Coronary artery (tissue), 2 donors: ENCODE measurements at regions not wholly inside any gene's neighbourhood (a gene's known extent, or its start where the extent isn't known, plus 50 kb on each side); places are given as distances from the start of the nearest gene placed in this dataset.

Experiments used
- DNase-seq: peaks from one replicate; pipeline ENCODE4 v3.0.0-alpha.2; 2017; ENCODE audit warnings: low spot score
- H3K27ac ChIP-seq, 2 donors: fragments of 200-600 bp; sonication (generic); one replicate each; pipeline ENCODE4 v1.5.1; 2016 to 2019
- H3K4me3 ChIP-seq: fragments of 200-600 bp; sonication (generic); 2 replicates; pipeline ENCODE4 v1.5.1; 2016; ENCODE audit warnings: mild to moderate bottlenecking, moderate library complexity
- TF ChIP-seq, protein P1 (sequence below): fragments of 200-600 bp; sonication (generic); IDR thresholded peaks from one replicate; pipeline ENCODE4 v1.5.1; 2019; ENCODE audit warnings: antibody characterized with exemption

- Histone ChIP-seq H3K4me3 (no peak overlapping the region), H3K27ac (no peak overlapping the region)
- no peak for DNase-seq
- TF ChIP-seq, protein P1, sequence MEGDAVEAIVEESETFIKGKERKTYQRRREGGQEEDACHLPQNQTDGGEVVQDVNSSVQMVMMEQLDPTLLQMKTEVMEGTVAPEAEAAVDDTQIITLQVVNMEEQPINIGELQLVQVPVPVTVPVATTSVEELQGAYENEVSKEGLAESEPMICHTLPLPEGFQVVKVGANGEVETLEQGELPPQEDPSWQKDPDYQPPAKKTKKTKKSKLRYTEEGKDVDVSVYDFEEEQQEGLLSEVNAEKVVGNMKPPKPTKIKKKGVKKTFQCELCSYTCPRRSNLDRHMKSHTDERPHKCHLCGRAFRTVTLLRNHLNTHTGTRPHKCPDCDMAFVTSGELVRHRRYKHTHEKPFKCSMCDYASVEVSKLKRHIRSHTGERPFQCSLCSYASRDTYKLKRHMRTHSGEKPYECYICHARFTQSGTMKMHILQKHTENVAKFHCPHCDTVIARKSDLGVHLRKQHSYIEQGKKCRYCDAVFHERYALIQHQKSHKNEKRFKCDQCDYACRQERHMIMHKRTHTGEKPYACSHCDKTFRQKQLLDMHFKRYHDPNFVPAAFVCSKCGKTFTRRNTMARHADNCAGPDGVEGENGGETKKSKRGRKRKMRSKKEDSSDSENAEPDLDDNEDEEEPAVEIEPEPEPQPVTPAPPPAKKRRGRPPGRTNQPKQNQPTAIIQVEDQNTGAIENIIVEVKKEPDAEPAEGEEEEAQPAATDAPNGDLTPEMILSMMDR = no peak
Measured at GRCh38 chr15:93288728-93289294, 199.8 kb upstream of the RGMA start.

DNA sequence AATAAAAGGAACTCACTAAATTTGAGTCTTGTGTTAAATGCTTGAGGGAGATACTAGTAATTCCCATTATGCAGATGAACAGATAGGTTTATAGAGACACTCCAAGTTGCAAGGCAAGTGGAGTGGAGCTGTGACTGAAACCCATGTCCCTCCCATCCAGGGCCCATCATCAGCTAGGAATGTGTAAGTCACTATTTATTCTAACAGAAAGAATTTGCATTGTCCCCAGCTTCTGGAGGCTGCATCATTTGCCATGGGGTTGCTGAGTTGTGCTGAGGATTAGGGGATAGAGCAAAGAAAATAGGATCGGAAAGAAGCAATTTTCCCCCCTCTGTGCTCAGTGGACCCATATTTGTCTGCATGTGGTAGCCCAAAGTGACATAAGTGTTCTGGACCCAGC is 197.4 kb upstream of the RGMA start:
- DNase-seq = no peak
- Histone ChIP-seq H3K27ac (no peak overlapping the region), H3K4me3 (no peak overlapping the region)
- TF ChIP-seq, protein P1 = no peak

- TF ChIP-seq, protein P1 = no peak
- DNase-seq = no peak
- H3K27ac ChIP-seq = no peak overlapping the region
- H3K4me3 ChIP-seq = no peak overlapping the region
Measured at GRCh38 chr15:93283854-93284253, 194.8 kb upstream of the RGMA start.

GRCh38 chr15:93282808-93283207 is 193.8 kb upstream of the RGMA start:
- TF ChIP-seq, protein P1 = no peak
- Histone ChIP-seq H3K27ac (no peak overlapping the region), H3K4me3 (no peak overlapping the region)
- DNase-seq = no peak

GRCh38 chr15:93278783-93279182 is 189.8 kb upstream of the RGMA start:
- TF ChIP-seq, protein P1 = no peak
- H3K4me3 ChIP-seq = no peak overlapping the region
- no peak for DNase-seq
- H3K27ac ChIP-seq = no peak overlapping the region

- no peak for DNase-seq
- TF ChIP-seq, protein P1 = no peak
- H3K4me3 ChIP-seq = no peak overlapping the region
- no peak overlapping the region for H3K27ac ChIP-seq
Measured at GRCh38 chr15:93278006-93278405, 189.0 kb upstream of the RGMA start.

DNA sequence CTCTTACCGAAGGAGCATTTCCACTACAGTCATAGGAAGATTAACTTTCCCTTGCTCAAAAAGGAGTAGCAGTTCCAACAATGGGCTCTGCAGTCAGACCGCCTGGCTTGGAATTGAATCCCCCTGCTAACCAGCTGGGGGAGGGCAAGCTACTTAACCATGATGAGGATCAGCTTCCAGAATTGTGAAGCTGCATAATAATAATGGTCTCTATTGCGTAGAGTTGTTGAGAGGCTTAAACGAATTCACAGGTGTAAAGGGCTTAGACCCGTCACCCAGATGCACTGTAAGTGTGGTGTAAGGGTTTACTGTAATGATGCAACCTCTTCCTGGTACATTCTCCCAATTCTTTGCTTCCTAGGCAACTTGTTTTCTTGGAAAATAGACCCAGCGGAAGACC is 185.2 kb upstream of the RGMA start:
- DNase-seq = no peak
- Histone ChIP-seq H3K4me3 (no peak overlapping the region), H3K27ac (no peak overlapping the region)
- TF ChIP-seq, protein P1 = no peak
